ENCODE measurements at regions not wholly inside any gene's neighbourhood (a gene's known extent, or its start where the extent isn't known, plus 50 kb on each side); places are given as distances from the start of the nearest gene placed in this dataset.

DNA sequence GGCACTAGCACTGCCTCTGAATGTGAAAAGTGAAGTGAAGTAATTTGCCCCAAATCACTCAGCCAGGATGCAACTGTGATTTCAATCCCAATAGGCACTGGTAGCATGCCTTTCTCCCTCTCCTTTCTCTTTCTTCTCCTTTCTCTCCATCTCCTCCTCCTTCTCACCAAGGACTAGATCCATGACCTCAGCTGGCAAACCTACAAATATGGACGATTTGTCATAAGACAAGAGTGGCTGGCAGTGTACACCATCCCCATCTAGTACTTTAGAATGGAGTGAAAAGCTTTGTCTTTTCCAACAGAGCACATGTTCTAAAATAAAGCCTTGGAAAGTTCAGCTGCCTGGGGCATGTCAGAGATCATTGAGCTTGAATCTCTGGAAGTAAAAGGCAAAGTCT lies 574.7 kb upstream of the CLINT1 start:
- TF ChIP-seq CTCF (IDR thresholded peaks at IDR 0.05): no peak
- TF ChIP-seq POLR2A (IDR thresholded peaks at IDR 0.05): no peak

Measured in Peyer's patch (tissue), 4 donors.